GM23248 (cell line): ENCODE measurements at regions not wholly inside any gene's neighbourhood (a gene's known extent, or its start where the extent isn't known, plus 50 kb on each side); places are given as distances from the start of the nearest gene placed in this dataset.

ENCODE experiments used
- EZH2 ChIP-seq: fragments of 200-600 bp; sonication (generic); IDR thresholded peaks from 2 replicates; pipeline ENCODE4 v1.6.1; 2018; ENCODE audit warnings: antibody characterized with exemption, mild to moderate bottlenecking; ENCODE audit not compliant: insufficient read depth, poor library complexity, severe bottlenecking
- EZH2phosphoT487 ChIP-seq: fragments of 200-600 bp; sonication (generic); IDR thresholded peaks from 2 replicates; pipeline ENCODE4 v1.6.1; 2018; ENCODE audit warnings: antibody characterized with exemption, moderate library complexity, mild to moderate bottlenecking, low read depth; ENCODE audit not compliant: insufficient read depth

- TF ChIP-seq EZH2 (no peak), EZH2phosphoT487 (no peak)
Observed at GRCh38 chr1:240712014-240712731, 100.2 kb upstream of the GREM2 start.
